ENCODE measurements at regions not wholly inside any gene's neighbourhood (a gene's known extent, or its start where the extent isn't known, plus 50 kb on each side); places are given as distances from the start of the nearest gene placed in this dataset.

DNA sequence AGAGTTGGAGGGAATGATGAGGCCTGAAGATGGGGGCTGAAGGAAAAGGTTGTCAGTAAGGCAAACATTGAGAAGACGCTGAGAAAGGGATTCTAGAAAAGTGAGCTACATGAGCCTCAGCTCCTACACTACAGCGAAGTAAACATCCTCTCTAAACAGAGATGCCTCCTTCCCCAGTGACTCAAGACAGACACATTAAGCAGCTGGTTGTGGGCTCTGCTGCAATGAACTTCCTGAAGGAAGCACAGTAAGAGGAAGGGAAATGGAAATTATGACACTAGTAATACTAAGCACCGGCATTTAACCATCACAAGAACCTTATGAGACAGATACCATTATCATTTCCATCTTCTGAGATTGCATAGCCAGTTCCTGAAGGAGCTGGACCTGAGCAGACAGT is 190.5 kb downstream of the C11orf87 start:
- no peak overlapping the region for H3K9ac ChIP-seq (ENCODE audit: low read depth, low read length)
- H3K36me3 ChIP-seq (ENCODE audit: control insufficient read depth, insufficient read depth, low read length) = no peaks in the 10 kb centered on the region
- no peaks in the 10 kb centered on the region for H3K4me1 ChIP-seq (ENCODE audit: control insufficient read depth, insufficient read depth, low read length)
- no peak overlapping the region for H3K4me3 ChIP-seq (ENCODE audit: low read depth, low read length)
- no peaks in the 10 kb centered on the region for H3K9me3 ChIP-seq (ENCODE audit: control insufficient read depth, insufficient read depth, low read length)
- H3K27me3 ChIP-seq (ENCODE audit: control insufficient read depth, insufficient read depth, low read length) = no peaks in the 10 kb centered on the region
- no peak overlapping the region for H3K27ac ChIP-seq (ENCODE audit: low read depth, low read length)

DNA sequence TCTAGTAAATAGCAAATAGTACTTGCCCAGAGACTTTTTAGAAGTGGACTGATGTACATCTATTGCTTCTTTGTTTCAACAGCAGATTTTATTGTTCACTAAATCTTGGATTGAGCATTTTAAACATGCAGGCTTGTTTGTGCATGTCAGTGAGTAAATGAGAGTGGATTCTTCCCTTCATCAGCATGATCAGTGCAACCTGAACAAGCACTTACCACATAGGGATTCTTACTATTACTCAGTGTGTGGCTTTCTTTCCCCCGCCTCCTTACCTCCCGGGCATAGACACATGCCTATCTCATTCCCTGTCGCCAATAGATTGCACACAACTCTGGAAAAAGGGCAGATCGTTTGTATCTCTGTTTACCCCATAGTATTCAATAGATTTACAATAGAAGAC is 197.5 kb downstream of the C11orf87 start:
- no peak overlapping the region for H3K27ac ChIP-seq (ENCODE audit: low read depth, low read length)
- H3K4me1 ChIP-seq (ENCODE audit: control insufficient read depth, insufficient read depth, low read length) = no peaks in the 10 kb centered on the region
- H3K9ac ChIP-seq (ENCODE audit: low read depth, low read length) = no peak overlapping the region
- no peak overlapping the region for H3K4me3 ChIP-seq (ENCODE audit: low read depth, low read length)
- H3K36me3 ChIP-seq (ENCODE audit: control insufficient read depth, insufficient read depth, low read length) = no peaks in the 10 kb centered on the region
- H3K9me3 ChIP-seq (ENCODE audit: control insufficient read depth, insufficient read depth, low read length) = no peaks in the 10 kb centered on the region
- no peaks in the 10 kb centered on the region for H3K27me3 ChIP-seq (ENCODE audit: control insufficient read depth, insufficient read depth, low read length)

DNA sequence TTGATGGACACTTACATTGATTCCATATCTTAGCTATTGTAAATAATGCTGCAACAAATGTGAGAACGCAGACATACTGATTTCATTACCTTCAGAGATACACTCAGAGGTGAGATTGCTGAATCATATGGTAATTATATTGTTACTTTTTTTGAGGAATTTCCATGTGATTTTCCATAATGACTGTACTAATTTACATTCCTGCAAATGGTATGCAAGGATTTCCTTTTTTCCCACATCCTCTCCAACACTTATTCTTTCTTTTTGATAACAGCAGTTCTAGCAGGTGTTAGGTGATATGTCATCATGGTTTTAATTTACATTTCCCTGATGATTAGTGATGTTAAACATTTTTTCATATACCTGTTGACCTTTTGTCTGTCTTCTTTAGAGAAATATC is 207.7 kb downstream of the C11orf87 start:
- no peaks in the 10 kb centered on the region for H3K9me3 ChIP-seq (ENCODE audit: control insufficient read depth, insufficient read depth, low read length)
- H3K9ac ChIP-seq (ENCODE audit: low read depth, low read length) = no peak overlapping the region
- H3K27me3 ChIP-seq (ENCODE audit: control insufficient read depth, insufficient read depth, low read length) = no peaks in the 10 kb centered on the region
- no peaks in the 10 kb centered on the region for H3K36me3 ChIP-seq (ENCODE audit: control insufficient read depth, insufficient read depth, low read length)
- H3K27ac ChIP-seq (ENCODE audit: low read depth, low read length) = no peak overlapping the region
- no peak overlapping the region for H3K4me3 ChIP-seq (ENCODE audit: low read depth, low read length)
- no peaks in the 10 kb centered on the region for H3K4me1 ChIP-seq (ENCODE audit: control insufficient read depth, insufficient read depth, low read length)

DNA sequence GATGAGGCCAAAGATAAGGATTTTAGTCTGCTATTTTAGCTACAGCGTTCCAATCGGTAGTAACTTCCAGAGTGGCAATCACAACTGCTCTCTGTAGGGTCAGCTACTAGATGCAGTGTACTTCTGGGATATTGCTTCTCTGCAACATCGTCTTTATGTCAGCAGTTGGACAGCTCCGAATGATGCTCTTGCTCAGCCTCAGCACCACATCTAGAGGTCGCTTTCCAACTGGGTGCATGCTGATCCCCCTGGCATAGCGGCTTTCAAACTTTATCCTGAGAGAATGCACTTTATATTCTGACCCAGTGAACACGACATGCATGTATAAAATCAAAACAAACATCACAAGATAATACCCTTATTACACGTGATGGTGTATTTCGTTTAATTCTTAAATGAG is 219.6 kb downstream of the C11orf87 start:
- H3K36me3 ChIP-seq (ENCODE audit: control insufficient read depth, insufficient read depth, low read length) = no peaks in the 10 kb centered on the region
- H3K4me3 ChIP-seq (ENCODE audit: low read depth, low read length) = no peak overlapping the region
- no peak overlapping the region for H3K27ac ChIP-seq (ENCODE audit: low read depth, low read length)
- no peaks in the 10 kb centered on the region for H3K27me3 ChIP-seq (ENCODE audit: control insufficient read depth, insufficient read depth, low read length)
- H3K9ac ChIP-seq (ENCODE audit: low read depth, low read length) = no peak overlapping the region
- no peaks in the 10 kb centered on the region for H3K9me3 ChIP-seq (ENCODE audit: control insufficient read depth, insufficient read depth, low read length)
- H3K4me1 ChIP-seq (ENCODE audit: control insufficient read depth, insufficient read depth, low read length) = no peaks in the 10 kb centered on the region

DNA sequence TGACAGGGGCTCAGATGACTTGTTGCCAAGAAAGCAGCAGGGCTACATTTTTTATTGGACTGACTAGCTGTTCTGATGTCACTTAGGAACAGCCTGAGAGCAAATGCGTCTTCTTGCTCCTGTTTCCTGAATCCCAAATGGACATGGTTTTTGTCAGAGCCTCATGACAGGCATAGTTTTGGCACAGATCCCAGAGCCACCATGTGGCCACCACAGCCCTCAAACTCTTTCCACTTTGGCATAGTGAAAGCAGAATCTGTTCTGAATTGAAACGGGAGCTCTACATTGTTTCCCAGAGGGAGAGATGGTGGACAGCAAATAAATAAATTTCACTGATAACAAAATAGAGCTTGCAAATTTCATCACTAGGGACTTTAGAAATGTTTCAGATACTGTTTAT is 222.2 kb downstream of the C11orf87 start:
- Histone ChIP-seq H3K27me3 (ENCODE audit: control insufficient read depth, insufficient read depth, low read length) (no peaks in the 10 kb centered on the region), H3K4me1 (ENCODE audit: control insufficient read depth, insufficient read depth, low read length) (no peaks in the 10 kb centered on the region), H3K36me3 (ENCODE audit: control insufficient read depth, insufficient read depth, low read length) (no peaks in the 10 kb centered on the region), H3K27ac (ENCODE audit: low read depth, low read length) (no peak overlapping the region), H3K9ac (ENCODE audit: low read depth, low read length) (no peak overlapping the region), H3K9me3 (ENCODE audit: control insufficient read depth, insufficient read depth, low read length) (no peaks in the 10 kb centered on the region), H3K4me3 (ENCODE audit: low read depth, low read length) (no peak overlapping the region)

DNA sequence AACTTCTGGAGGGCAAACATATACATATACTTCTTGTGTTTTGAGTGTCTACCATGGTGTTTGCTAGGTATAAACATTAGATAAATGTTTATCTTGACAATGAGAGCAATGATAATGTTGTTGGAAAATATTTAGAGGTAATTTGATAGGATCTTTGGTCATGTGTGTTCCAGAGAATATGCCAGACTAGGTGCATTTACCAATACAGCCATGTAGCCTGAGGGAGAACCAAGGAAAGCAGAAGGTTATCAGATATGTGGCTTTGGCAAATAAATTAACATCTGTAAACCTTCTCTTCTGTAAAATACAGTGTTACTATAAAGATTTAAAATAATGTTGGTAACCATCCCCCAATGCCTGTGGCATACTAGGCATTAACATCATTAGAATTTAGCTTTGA is 226.8 kb downstream of the C11orf87 start:
- Histone ChIP-seq H3K27me3 (ENCODE audit: control insufficient read depth, insufficient read depth, low read length) (no peaks in the 10 kb centered on the region), H3K9ac (ENCODE audit: low read depth, low read length) (no peak overlapping the region), H3K4me3 (ENCODE audit: low read depth, low read length) (no peak overlapping the region), H3K4me1 (ENCODE audit: control insufficient read depth, insufficient read depth, low read length) (0 out of 2 replicates have a peak, but pooled peaks cover 3% of the 10 kb centered on the region), H3K27ac (ENCODE audit: low read depth, low read length) (no peak overlapping the region), H3K9me3 (ENCODE audit: control insufficient read depth, insufficient read depth, low read length) (no peaks in the 10 kb centered on the region), H3K36me3 (ENCODE audit: control insufficient read depth, insufficient read depth, low read length) (no peaks in the 10 kb centered on the region)

DNA sequence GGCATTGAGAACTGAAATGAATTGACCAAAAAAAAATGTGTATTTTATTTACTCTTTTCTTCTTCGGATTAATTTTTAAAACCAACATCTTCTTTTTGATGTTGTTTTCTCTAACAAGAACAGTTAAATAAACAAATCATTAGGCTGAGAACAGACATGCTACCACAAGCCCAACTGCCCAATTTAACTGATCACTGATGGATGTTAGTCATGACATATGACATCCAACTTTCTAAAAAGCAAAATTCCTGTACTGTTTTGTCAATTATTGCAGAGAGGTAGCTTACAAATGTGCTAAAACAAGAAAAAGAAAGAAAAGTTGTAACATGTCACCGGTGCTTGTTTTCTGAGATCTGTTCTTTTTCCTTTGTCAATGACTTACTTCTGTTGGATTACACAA is 232.1 kb downstream of the C11orf87 start:
- Histone ChIP-seq H3K27me3 (ENCODE audit: control insufficient read depth, insufficient read depth, low read length) (no peaks in the 10 kb centered on the region), H3K9ac (ENCODE audit: low read depth, low read length) (no peak overlapping the region), H3K4me1 (ENCODE audit: control insufficient read depth, insufficient read depth, low read length) (0 out of 2 replicates have a peak, but pooled peaks cover 3% of the 10 kb centered on the region), H3K4me3 (ENCODE audit: low read depth, low read length) (no peak overlapping the region), H3K36me3 (ENCODE audit: control insufficient read depth, insufficient read depth, low read length) (no peaks in the 10 kb centered on the region), H3K27ac (ENCODE audit: low read depth, low read length) (no peak overlapping the region), H3K9me3 (ENCODE audit: control insufficient read depth, insufficient read depth, low read length) (no peaks in the 10 kb centered on the region)

DNA sequence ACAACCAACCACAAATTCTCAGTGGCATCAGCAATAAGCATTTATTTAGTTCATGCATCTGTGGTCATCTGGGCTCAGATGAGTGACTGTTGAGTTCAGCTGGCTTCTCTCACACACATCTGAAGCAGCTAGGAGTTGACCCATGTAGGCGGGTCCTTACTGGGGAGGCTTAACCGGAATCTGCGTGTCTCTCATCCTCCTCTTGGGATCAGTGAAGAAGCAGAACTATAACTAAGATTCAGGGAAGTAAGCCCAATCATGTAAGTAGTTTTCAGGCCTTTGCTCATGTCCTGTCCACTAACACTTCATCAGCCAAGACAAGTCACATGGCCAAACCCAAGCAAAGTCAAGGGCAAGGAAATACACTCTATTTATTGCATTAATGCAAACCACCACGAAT is 236.2 kb downstream of the C11orf87 start:
- Histone ChIP-seq H3K27me3 (ENCODE audit: control insufficient read depth, insufficient read depth, low read length) (no peaks in the 10 kb centered on the region), H3K4me1 (ENCODE audit: control insufficient read depth, insufficient read depth, low read length) (no peaks in the 10 kb centered on the region), H3K4me3 (ENCODE audit: low read depth, low read length) (no peak overlapping the region), H3K9me3 (ENCODE audit: control insufficient read depth, insufficient read depth, low read length) (no peaks in the 10 kb centered on the region), H3K36me3 (ENCODE audit: control insufficient read depth, insufficient read depth, low read length) (no peaks in the 10 kb centered on the region), H3K27ac (ENCODE audit: low read depth, low read length) (no peak overlapping the region), H3K9ac (ENCODE audit: low read depth, low read length) (no peak overlapping the region)

DNA sequence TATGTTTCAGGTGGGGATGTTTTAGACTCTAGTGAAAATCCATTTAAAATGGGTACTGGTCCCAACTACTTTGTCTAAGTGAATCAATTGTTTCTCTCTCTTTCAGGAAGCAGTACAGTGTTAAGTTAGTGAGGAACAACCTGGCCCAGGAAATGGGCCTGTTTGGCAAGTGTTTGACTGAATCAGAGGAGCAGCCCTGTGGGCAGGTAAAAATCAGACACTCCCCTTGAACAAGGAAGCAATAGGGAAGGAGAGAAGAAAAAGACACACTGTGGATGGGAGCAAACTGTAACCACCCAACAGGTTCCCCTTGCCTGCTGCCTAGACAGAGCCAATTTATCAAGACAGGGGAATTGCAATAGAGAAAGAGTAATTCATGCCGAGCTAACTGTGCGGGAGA is 245.7 kb downstream of the C11orf87 start:
- Histone ChIP-seq H3K36me3 (ENCODE audit: control insufficient read depth, insufficient read depth, low read length) (no peaks in the 10 kb centered on the region), H3K27ac (ENCODE audit: low read depth, low read length) (no peak overlapping the region), H3K9me3 (ENCODE audit: control insufficient read depth, insufficient read depth, low read length) (no peaks in the 10 kb centered on the region), H3K9ac (ENCODE audit: low read depth, low read length) (no peak overlapping the region), H3K4me1 (ENCODE audit: control insufficient read depth, insufficient read depth, low read length) (no peaks in the 10 kb centered on the region), H3K27me3 (ENCODE audit: control insufficient read depth, insufficient read depth, low read length) (no peaks in the 10 kb centered on the region), H3K4me3 (ENCODE audit: low read depth, low read length) (no peak overlapping the region)

DNA sequence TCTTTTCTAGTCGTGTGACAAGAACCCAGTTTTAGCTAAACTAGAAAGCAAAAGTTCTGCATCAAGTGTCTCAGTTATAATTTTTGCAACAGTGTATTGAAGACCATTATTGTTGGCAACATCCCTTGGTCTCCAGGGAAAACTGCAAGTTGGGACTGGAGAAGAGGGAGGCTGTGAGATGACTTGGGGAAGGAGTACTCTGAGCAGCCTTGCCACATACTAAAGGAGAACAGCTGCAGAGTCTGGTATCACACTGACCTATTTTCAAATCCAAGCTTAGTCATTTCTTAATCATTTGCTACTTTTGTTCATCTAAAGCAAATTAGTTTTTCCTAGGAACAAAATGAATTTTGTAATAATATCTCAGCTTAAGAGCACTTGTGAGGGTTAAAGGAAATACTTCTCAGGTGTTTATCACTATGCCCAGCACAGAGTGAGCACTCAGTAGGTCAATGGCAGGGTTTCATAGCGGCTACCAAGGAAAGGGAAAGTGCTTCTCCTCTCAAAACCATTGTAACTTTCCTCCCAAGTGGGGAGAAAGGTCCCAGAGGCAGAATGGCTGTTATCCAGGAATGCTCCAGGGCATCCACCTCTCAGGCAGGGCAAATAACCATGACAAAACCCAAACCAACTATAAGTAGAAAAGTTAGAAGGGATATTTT is 247.1 kb downstream of the C11orf87 start:
- no peaks in the 10 kb centered on the region for H3K27me3 ChIP-seq (ENCODE audit: control insufficient read depth, insufficient read depth, low read length)

DNA sequence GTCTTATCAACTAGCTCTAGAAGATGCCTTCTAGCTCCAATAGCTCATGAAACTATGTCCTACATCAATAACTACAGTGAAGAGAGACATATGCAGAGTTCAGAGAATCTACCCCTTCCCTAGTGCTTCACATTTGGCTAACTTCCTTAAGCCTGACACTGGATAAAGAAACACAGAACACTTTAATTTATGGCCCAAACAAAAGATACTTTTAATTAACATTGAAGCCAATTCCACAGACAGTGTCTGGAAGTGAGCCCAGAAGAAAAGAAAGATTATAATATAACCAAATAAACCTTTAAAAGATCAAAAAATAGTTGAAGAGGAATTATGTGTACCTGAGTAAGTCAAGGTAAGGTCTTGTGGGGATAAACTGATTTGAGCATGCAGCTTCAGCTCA is 255.2 kb downstream of the C11orf87 start:
- Histone ChIP-seq H3K36me3 (ENCODE audit: control insufficient read depth, insufficient read depth, low read length) (no peaks in the 10 kb centered on the region), H3K4me3 (ENCODE audit: low read depth, low read length) (no peak overlapping the region), H3K27me3 (ENCODE audit: control insufficient read depth, insufficient read depth, low read length) (no peaks in the 10 kb centered on the region), H3K9ac (ENCODE audit: low read depth, low read length) (no peak overlapping the region), H3K27ac (ENCODE audit: low read depth, low read length) (no peak overlapping the region), H3K4me1 (ENCODE audit: control insufficient read depth, insufficient read depth, low read length) (no peaks in the 10 kb centered on the region), H3K9me3 (ENCODE audit: control insufficient read depth, insufficient read depth, low read length) (no peaks in the 10 kb centered on the region)

More for the DNA sequence above, 247.1 kb downstream of the C11orf87 start:
- no peaks in the 10 kb centered on the region for H3K4me1 ChIP-seq (ENCODE audit: control insufficient read depth, insufficient read depth, low read length)
- H3K27ac ChIP-seq (ENCODE audit: low read depth, low read length) = no peak overlapping the region
- H3K36me3 ChIP-seq (ENCODE audit: control insufficient read depth, insufficient read depth, low read length) = no peaks in the 10 kb centered on the region
- no peaks in the 10 kb centered on the region for H3K9me3 ChIP-seq (ENCODE audit: control insufficient read depth, insufficient read depth, low read length)
- H3K4me3 ChIP-seq (ENCODE audit: low read depth, low read length) = no peak overlapping the region
- no peak overlapping the region for H3K9ac ChIP-seq (ENCODE audit: low read depth, low read length)

DNA sequence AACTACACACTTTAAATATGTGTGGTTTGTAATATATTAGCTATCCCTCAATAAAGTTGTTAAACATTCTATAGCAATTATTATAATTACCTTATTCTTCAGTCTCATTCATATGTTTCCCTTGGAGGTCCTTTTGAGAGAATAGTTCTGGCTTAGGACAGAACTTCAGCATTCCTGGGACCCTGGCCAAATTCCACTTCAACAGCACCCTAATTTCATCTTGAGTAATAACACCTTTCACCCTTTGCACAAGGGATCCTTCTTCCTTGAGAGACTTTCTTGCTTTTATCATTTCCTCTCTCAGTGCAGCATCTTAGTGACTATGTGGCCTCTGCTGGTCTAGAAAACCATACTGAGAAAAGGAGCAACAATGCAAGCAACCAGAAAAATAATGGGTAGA is 255.9 kb downstream of the C11orf87 start:
- Histone ChIP-seq H3K4me3 (ENCODE audit: low read depth, low read length) (no peak overlapping the region), H3K27me3 (ENCODE audit: control insufficient read depth, insufficient read depth, low read length) (no peaks in the 10 kb centered on the region), H3K9me3 (ENCODE audit: control insufficient read depth, insufficient read depth, low read length) (no peaks in the 10 kb centered on the region), H3K36me3 (ENCODE audit: control insufficient read depth, insufficient read depth, low read length) (no peaks in the 10 kb centered on the region), H3K4me1 (ENCODE audit: control insufficient read depth, insufficient read depth, low read length) (no peaks in the 10 kb centered on the region), H3K9ac (ENCODE audit: low read depth, low read length) (no peak overlapping the region), H3K27ac (ENCODE audit: low read depth, low read length) (no peak overlapping the region)

Data from HUES48 (cell line).